Testis (tissue), 2 donors: ENCODE measurements at regions not wholly inside any gene's neighbourhood (a gene's known extent, or its start where the extent isn't known, plus 50 kb on each side); places are given as distances from the start of the nearest gene placed in this dataset.
A peak's percentile ranks its signal among the peaks of the same experiment; 100 is the strongest.

Experiments used
- DNase-seq: peaks from one replicate; pipeline ENCODE4 v3.0.0-alpha.2; 2019
- H3K27ac ChIP-seq, 2 donors: fragments of 200-600 bp; sonication (generic); one replicate each; pipeline ENCODE4 v1.5.1; 2019
- H3K27me3 ChIP-seq: fragments of 200-600 bp; sonication (generic); one replicate; pipeline ENCODE4 v1.5.1; 2019
- H3K36me3 ChIP-seq: fragments of 200-600 bp; sonication (generic); one replicate; pipeline ENCODE4 v1.5.1; 2017; ENCODE audit warnings: low read depth; ENCODE audit errors: missing control alignments
- H3K4me1 ChIP-seq: fragments of 200-600 bp; sonication (generic); one replicate; pipeline ENCODE4 v1.5.1; 2019
- H3K4me3 ChIP-seq, 2 donors: fragments of 200-600 bp; sonication (generic); one replicate each; pipeline ENCODE4 v1.5.1; 2017 to 2019
- H3K9me3 ChIP-seq: fragments of 200-600 bp; sonication (generic); one replicate; pipeline ENCODE4 v1.5.1; 2017
- CTCF ChIP-seq, 3 experiments: fragments of 450-650 bp in 2 of 3; fragments of 200-600 bp in 1 of 3; sonication (generic) in 1 of 3; IDR thresholded peaks; one replicate each; pipeline ENCODE4 v1.5.1; 2016 to 2019; ENCODE audit warnings: antibody characterized with exemption in 3 of 3, mild to moderate bottlenecking in 2 of 3, moderate library complexity in 1 of 3
- POLR2A ChIP-seq: fragments of 450-650 bp; IDR thresholded peaks from one replicate; pipeline ENCODE4 v1.6.1; 2017; ENCODE audit warnings: antibody characterized with exemption, mild to moderate bottlenecking, moderate library complexity
- WGBS, 2 donors: methylation state at CpG; one replicate each; pipeline ENCODE4 v1.1.5; 2018; 5-methylcytosine and 5-hydroxymethylcytosine counted together
- intact Hi-C: fragments of 100-400 bp; cut with DNase I; formaldehyde crosslinking; loops from one replicate; pipeline ENCODE4 v1.15.1; 2023; ENCODE audit warnings: low total_unique reads

DNA sequence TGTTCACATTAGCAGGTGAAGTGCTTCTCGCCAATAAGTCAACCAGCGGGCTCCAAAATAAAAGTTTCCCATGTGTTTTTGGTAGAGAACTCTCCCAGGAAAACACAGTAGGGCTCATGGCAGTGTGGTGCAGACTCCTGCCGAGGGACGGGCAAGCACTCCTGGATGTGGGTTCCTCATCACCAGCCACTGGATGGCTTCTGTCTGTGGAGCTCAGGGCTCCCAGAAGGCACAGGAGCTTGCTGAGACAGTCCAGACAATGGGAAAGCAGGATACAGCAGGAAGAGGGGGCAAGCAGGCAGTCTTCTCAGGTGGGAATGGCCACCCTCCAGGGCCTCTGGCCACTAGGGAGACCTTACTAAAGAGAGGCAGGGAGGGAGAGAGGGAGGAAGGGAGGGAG is 142.4 kb downstream of the HSD17B3 start:
- no peak overlapping the region for H3K4me3 ChIP-seq
- no peaks in the 10 kb centered on the region for H3K36me3 ChIP-seq
- H3K4me1 ChIP-seq = peaks cover 43% of the 10 kb centered on the region
- intact Hi-C loops = no loop called here
- H3K27me3 ChIP-seq = no peaks in the 10 kb centered on the region
- no peak for TF ChIP-seq POLR2A
- no peak for TF ChIP-seq CTCF (IDR thresholded peaks at IDR 0.05)
- peak overlapping the region; percentile 10 to 71 for H3K27ac ChIP-seq
- 76 to 91% methylated on average over 4 of the region's 4 CpGs for WGBS, 2 donors
- DNase-seq = no peak
- H3K9me3 ChIP-seq = no peaks in the 10 kb centered on the region

DNA sequence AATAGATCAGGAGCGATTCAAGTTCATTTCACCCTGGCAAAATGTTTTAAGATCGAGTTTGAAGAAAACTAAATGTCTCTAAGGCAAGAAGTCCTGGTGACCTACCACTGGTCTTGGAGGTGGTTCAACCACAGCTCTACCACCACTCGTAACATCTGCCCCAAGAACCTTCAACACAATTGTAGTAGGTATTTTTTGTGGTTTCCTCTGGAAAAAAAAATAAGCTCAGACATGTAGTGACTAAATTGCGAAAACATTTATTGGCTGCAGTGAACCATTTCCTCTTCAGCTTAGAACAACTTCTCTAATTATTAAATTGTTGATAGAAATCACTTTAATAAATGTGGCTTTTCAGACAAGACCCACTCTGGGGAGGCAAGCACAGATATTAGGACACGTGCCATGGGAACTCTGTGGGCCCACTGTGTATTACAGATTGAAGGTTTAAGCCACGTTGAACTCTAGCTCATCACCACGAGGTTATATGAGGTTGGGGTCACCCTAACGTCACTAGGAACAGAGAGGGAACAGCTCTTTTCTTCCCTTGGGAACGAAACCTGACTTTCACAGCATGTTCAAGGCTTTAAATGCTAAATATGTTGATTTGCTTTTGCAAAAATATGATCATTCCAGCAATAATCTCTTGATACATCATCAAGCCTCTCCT is 142.9 kb downstream of the HSD17B3 start:
- Histone ChIP-seq H3K27me3 (no peaks in the 10 kb centered on the region), H3K9me3 (no peaks in the 10 kb centered on the region), H3K36me3 (no peaks in the 10 kb centered on the region), H3K4me1 (peaks cover 42% of the 10 kb centered on the region), H3K27ac (peak overlapping the region; percentile 10 to 71), H3K4me3 (no peak overlapping the region)
- WGBS, 2 donors = 52 to 54% methylated on average over 9 of the region's 9 CpGs
- no peak for DNase-seq
- TF ChIP-seq CTCF (IDR thresholded peaks at IDR 0.05) (no peak), POLR2A (no peak)
- intact Hi-C loops = no loop called here

GRCh38 chr9:96158147-96158546 is 143.8 kb downstream of the HSD17B3 start:
- no peaks in the 10 kb centered on the region for H3K9me3 ChIP-seq
- H3K27ac ChIP-seq = peak overlapping the region in 1 of 2 donors; percentile 71
- intact Hi-C loops = no loop called here
- no peaks in the 10 kb centered on the region for H3K27me3 ChIP-seq
- no peak overlapping the region for H3K4me3 ChIP-seq
- no peak for DNase-seq
- no peaks in the 10 kb centered on the region for H3K36me3 ChIP-seq
- 91 to 95% methylated on average over 8 of the region's 8 CpGs for WGBS, 2 donors
- H3K4me1 ChIP-seq = peaks cover 37% of the 10 kb centered on the region
- TF ChIP-seq POLR2A (no peak), CTCF (IDR thresholded peaks at IDR 0.05) (no peak)

DNA sequence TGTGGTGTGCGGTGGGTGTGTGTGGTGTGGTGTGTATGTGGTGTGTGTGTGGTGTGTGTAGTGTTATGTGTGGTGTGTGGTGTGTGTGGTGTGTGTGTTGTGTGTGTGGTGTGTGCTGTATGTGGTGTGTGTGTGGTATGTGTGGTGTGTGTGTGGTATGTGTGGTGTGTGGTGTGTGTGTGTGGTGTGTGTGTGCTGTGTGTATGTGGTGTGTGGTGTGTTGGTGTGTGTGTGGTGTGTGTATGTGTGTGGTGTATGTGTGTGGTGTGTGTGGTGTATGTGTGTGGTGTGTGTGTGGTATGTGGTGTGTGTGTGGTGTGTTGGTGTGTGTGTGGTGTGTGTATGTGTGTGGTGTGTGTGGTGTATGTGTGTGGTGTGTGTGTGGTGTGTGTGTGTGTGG is 144.3 kb downstream of the HSD17B3 start:
- intact Hi-C loops = no loop called here
- H3K4me3 ChIP-seq = no peak overlapping the region
- no peak for TF ChIP-seq POLR2A
- TF ChIP-seq CTCF (IDR thresholded peaks at IDR 0.05) = no peak
- H3K36me3 ChIP-seq = no peaks in the 10 kb centered on the region
- no peaks in the 10 kb centered on the region for H3K9me3 ChIP-seq
- DNase-seq = no peak
- H3K27me3 ChIP-seq = no peaks in the 10 kb centered on the region
- peak overlapping the region; percentile 61 to 79 for H3K27ac ChIP-seq
- peaks cover 37% of the 10 kb centered on the region for H3K4me1 ChIP-seq
- 0 to 57% methylated on average over 1 of the region's 1 CpG for WGBS, 2 donors
